ENCODE measurements at regions not wholly inside any gene's neighbourhood (a gene's known extent, or its start where the extent isn't known, plus 50 kb on each side); places are given as distances from the start of the nearest gene placed in this dataset.

- no peak for TF ChIP-seq EZH2 (optimal IDR thresholded peaks at IDR 0.05; ENCODE audit: low read depth, low read length)
- TF ChIP-seq CTCF (IDR thresholded peaks at IDR 0.05; ENCODE audit: low read length), result no peak
- TF ChIP-seq EZH2phosphoT487 (IDR thresholded peaks at IDR 0.05; ENCODE audit: low read length), result no peak
Observed at GRCh38 chr7:131039836-131040235, 287.8 kb upstream of the MKLN1 start.
